ENCODE measurements at regions not wholly inside any gene's neighbourhood (a gene's known extent, or its start where the extent isn't known, plus 50 kb on each side); places are given as distances from the start of the nearest gene placed in this dataset.
"Not testable (repeated sequence)": the region's sequence is repeated elsewhere in the genome, so short reads cannot be mapped to it uniquely, and the experiment has no call there.

DNA sequence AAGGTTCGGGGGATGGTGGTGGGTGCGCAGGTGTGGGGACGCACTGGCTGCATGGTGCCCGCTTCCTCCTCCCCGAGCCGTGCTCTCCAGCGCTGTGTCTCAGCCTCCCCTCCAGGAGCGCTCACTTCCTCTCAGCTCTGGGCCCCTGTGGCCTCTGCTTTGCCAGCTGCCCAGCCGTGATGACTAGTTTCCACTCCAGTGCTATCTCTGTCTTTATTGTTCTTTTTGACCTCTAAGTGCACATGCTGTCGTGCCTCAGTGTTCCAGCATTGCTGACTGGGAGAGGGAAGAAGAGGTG lies 71.0 kb downstream of the NPIPB11 start:
- not testable (repeated sequence) for TF ChIP-seq CTCF (conservative IDR thresholded peaks at IDR 0.05; ENCODE audit: low read depth, low read length); MAZ (IDR thresholded peaks at IDR 0.05; ENCODE audit: borderline replicate concordance, low read depth, low read length); MXI1 (IDR thresholded peaks at IDR 0.05; ENCODE audit: borderline replicate concordance, low read depth, low read length); RCOR1 (IDR thresholded peaks at IDR 0.05; ENCODE audit: insufficient replicate concordance, low read length)

Data from IMR-90 (cell line).